ENCODE measurements at regions not wholly inside any gene's neighbourhood (a gene's known extent, or its start where the extent isn't known, plus 50 kb on each side); places are given as distances from the start of the nearest gene placed in this dataset.
"Not testable (repeated sequence)": the region's sequence is repeated elsewhere in the genome, so short reads cannot be mapped to it uniquely, and the experiment has no call there.

DNA sequence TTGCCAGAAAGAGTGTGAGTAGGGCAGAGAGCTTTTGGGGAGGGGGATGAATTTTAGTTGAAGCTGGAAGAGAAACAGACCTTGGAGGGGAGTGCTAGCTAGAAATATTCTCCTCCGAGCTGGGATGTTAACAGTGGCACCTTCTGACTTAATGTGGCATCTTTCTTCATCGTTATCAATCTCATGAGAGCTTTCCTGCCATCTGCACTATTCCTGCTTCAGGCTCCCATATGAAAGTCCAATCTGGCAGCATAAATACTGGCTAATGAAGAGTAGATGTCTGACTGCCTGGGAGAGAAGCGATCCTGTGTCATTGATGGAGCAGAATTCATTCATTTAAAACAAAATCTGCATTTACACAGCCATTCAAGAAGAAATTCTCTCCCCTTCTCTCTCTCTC lies 284.5 kb downstream of the TMEM38B start:
- no peak for DNase-seq

DNA sequence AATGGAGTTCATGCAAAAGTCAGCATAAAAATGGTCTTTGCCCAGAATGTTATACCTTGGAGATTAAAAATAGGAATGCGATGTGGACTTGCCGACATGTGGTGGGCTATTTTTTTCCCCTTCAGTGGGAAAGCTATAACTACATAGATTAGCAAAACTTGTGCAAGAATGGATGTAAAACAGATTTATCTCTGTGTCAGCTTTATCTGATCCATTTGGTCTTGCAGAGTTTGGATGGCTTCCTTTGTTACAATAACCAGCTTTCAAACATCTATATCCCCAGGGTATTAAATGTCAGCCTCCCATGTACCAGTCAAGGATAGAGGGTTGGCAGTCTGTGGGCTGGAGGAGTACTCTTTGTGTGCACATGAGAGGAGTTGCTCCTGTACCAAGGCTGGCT lies 284.9 kb downstream of the TMEM38B start:
- no peak for DNase-seq

DNA sequence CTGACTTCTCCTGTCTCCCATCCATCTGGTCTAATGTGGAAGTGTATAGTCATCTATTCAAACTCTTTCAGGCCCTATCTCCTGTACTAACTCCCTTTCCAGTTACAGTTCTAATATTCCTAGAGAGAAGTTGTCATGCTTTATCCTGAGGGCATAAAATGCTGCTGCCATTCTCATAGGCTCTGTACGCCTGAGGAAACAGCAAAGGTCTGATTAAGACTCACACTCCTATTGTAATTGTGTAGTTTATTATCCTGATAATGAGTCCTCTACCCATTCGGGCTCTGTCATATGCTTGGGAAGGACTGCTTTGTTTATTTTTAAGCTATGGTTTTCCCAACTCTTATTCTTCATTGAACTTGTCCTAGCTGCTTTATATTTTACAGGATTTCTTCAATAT lies 290.4 kb downstream of the TMEM38B start:
- DNase-seq: no peak

DNA sequence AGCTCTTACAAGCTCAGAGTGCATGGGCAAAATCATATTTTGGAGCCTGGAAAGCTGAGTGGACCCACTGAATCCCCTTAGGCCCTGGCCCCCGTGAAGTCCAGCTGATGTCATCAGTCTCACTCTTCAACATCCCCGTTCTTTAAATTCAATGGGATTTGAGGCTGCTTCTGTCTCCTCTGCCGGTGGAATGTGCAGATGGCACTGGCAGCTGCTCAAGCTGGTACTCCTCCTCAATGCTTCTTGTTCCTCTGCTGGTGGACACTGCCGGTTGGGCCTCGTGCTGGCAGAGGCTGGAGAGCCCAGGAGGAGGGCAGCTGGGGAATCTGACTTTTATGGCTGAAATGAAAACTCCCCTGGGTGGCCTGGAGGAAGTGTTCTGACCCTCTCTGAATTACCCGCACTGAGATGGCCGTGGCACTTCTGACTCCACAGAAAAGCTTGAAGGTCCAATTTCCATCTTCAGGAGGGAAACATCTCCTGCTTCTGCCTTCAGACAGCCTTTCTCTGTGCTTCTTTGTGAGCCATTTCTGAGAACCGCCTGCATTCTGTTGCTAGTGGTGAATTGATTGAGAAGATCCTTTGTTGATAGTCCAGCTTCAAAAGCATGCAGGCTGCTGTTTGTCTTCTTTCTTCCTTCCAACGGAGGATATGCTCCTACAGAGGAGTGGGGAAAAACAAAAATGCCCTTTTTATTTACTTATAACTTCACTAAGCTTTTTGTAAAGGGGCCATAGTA lies 298.9 kb downstream of the TMEM38B start:
- DNase-seq: no peak

DNA sequence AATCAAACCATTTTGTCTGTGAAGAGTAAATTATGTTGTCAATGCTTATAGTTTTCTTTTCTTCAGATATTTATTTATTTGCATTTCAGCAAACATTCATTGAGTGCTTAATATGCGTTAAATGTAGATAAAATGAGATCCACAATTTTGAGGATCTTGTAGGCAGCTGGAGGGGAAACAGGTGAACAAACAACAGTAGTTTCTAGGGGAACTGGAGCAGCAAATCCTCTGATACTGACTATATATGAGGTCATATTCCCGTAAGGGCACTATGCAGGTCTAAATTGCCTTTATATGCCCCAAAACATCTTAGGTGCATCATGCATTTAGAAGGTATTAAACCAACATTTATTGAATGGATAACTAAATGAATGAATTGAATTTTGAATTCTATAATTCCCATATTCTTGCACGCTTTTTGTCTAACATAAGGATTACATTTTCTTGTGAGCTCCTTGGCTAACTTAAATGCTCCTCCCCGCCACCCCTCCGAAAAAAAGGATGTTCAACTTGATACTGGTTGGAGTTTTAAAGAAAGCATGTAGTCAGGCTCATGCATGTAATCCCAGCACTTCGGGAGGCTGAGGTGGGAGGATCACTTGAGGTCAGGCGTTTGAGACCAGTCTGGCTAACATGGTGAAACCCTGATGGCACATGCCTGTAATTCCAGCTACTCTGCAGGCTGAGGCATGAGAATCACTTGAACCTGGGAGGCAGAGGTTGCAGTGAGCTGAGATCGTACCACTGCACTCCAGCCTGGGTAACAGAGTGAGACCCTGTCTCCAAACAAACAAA lies 299.8 kb downstream of the TMEM38B start:
- DNase-seq: no peak

DNA sequence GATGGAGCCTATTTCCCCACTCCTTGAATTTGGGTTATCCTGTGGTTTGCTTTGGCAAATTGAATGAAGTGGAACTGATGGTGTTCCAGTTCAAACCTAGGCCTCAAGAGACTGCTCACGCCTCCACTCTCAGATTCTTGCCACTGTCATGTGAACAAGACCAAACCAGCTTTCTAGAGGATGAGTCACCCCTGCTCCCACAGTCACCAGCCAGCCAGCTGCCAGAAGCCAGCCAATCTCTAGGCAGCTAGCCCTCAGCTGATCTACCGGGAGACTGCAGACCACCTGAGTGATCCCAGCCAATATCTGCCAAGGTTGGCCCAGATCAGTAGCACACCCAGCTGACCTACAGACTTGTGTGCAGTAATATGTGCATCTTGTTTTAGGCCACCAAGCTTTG lies 300.6 kb downstream of the TMEM38B start:
- no peak for DNase-seq

DNA sequence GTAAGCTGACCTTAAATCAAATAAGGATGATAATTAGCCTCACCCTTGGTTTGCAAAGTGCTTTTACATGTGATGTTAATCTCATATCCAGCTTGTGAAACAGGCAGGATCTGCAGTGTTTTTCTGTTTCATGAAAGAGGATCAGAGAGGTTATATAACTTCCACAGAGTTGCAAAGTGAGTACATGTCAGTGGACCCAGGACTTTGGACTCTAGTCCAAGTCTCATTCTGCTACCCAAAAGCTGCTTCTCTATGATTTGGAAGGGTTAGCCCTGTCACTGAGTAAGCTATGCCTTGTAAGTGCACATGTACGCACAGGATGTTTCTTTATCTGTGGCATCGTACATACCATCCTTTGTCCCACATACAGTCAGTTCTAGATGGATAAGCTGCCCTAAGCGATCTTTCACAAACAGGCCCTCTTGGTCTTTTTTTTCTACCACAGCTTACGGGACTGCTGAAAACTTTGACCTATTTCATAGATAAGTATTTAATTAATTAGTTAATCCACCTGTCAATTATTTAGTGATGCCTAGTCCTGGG lies 322.9 kb downstream of the TMEM38B start:
- DNase-seq: no peak

DNA sequence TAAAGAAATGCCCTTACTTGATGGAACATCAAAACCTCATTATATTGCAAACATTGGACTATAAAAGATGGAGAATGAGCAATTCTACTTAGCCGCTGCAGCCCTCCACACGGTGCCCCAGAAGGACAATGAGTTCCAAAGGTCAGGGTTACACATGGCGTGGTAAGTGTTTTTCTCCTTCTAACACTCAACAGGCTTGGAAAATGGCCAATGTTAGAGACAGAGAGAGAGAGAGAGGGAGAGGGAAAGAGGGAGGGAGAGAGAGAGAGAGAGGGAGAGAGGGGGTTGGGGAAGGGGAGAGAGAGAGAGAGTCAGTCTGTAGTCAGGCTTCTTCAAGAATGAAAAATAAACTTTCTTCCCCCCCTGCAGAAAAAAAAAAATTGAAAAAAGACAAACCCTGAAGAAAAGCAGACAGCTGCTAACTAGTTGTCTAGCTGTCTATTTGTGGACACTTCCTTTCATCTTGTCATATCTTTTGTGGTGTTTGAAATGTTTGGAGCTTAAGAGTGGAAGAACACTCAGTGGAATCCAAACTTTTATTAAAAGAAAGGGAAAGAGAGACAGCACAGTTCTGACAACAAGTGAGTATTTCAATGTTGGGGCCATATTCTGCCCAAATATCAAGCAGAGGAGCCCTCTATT lies 324.8 kb downstream of the TMEM38B start:
- DNase-seq: no peak

DNA sequence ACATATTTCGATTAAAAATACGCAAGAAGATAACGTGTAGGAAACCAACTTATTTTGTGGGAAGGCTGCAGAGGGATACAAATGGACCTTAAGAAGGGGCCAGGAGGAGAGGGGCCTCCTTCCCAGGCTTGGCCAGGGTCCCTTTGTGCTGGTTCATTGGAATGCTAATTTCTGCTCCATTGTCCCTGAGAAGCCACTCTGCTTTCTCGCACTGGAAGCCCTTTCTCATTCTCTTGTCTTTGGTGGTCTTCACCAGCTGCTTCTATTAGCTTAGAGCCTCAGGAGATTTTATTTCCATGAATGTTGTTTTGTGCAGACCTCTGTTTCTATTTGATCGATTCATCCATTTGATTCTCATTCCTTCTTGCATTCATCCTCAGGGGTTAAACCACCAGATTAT lies 325.4 kb downstream of the TMEM38B start:
- no peak for DNase-seq

DNA sequence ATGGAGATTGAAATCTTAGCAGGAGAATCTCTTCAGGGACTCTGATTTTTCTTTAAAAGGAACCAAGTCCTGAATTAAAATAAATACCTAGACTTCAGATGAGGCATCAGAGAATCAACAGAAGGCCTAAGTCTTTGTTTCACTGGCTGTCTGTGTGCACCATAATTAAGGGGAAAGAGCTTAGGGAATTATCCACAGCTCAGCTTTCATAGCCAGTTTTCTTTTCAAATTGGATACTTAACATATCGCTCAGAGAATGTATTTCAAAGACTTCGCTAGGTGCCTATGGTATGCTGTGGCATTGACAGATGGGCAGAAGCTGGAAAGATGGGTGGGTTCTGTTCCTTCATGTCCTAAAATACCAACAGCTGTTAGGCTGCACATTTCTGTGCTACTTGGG lies 325.8 kb downstream of the TMEM38B start:
- no peak for DNase-seq

DNA sequence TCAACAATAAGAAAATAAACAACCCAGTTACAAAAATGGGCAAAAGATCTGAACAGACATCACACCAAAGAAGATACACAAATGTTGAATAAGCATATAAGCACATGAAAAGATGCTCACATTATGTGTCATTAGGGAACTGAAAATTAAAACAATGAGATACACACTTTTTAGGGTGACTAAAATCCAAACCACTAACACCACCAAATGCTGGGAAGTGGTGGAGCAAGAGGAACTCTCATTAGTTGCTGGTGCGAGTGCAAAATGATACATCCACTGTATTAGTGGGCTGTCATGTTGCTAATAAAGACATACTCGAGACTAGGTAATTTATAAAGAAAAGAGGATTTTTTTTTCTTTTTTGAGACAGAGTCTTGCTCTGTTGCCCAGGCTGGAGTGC lies 329.1 kb downstream of the TMEM38B start:
- DNase-seq: no peak

DNA sequence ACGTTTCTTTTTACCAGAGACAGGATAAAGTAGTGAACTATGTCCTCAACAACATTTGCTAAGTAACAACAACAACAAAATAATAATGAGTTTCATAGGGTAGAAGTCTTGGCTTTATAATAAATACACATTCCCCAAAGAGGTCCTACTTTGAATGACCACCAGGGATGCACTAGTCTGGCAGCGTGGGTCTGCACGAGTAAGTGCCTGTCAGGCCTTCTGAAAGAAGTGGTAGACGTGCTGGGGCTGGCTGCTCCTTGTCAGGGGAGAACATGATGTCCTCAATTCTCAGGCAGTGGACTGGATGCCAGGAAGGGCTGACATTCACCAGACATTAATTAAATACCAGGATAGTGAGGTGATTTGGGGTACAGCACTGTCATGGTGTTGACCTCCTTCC lies 331.1 kb downstream of the TMEM38B start:
- DNase-seq: no peak

DNA sequence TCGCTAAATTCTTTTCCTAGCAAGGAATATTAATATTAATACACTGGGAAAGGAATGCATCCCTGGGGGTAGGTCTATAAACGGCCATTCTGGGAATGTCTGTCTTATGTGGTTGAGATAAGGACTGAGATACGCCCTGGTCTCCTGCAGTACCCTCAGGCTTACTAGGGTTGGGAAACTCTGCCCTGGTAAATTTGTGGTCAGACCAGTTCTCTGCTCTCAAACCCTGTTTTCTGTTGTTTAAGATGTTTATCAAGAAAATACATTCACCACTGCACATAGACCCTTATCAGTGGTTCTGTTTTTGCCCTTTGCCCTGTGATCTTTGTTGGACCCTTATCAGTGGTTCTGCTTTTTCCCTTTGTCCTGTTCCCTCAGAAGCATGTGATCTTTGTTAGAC lies 335.8 kb downstream of the TMEM38B start:
- not testable (repeated sequence) for DNase-seq

DNA sequence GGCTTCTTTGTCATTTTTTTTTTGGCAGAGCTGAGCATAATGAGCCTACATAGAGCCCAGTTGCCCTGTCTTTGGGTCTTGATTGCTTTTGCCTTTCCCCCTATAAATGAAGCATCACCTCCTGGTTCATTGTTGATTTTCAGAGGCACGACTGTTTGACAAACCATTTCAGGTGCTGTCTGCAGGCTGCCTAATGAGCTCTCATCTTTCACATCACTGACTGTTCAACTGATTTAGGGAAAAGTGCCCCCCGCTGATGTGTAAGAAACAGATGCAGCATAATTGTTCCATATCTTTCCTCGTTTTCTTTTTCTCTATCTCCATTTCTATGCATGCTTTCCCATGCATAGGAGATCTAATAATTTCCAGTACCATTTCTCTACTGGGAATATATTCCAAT lies 338.6 kb downstream of the TMEM38B start:
- no peak for DNase-seq

DNA sequence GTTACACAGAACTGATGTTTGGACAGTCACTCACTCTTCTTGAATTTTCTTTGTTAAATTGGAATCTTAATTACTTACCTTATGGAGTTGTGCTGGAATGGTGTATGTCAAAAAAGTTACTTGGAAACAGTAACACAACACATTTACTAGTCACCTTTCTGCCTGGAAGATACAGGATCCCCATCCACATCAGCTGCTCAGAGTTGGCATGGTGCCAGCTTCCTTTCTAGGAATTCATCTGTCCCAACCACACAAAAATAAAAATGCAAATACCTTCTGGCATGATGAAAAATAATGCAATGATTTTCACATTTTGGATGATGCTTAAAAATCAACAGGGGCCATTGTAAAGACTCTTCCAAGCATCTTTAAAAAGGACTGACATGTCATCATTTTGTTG lies 341.5 kb downstream of the TMEM38B start:
- no peak for DNase-seq

DNA sequence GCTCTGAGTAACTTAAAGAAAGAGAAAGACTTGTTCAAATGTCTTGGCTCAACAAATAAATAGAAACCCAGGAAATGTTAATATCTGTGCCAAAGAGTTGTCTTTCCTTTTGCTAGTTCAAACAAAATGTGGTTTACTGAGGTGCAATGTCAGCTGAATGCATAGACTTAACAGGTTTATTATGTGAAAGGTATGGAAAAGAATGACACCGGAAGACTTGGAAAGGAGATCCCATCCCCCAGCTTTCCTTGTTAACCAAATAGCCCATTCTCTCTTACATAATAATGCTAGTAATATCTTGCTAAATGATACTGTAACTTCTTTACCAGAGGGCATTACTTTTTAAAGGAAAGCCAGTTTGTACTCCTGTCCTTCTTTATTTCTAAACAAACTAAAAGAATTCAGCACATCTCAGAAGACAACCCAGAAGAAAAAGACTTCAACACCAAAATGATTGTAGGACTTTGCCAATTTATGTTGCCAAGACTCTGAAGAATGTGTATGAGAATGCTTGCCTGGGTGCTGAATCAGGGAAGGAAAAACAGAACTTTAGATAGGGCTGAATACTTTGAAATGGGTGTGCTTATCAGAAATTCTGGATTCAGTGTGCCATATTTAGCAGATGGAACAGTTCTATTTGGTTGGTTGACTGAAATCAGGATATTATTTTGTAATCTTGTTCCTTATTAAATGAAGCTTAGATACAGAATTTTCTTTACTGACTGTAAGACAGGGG lies 344.1 kb downstream of the TMEM38B start:
- DNase-seq: no peak

DNA sequence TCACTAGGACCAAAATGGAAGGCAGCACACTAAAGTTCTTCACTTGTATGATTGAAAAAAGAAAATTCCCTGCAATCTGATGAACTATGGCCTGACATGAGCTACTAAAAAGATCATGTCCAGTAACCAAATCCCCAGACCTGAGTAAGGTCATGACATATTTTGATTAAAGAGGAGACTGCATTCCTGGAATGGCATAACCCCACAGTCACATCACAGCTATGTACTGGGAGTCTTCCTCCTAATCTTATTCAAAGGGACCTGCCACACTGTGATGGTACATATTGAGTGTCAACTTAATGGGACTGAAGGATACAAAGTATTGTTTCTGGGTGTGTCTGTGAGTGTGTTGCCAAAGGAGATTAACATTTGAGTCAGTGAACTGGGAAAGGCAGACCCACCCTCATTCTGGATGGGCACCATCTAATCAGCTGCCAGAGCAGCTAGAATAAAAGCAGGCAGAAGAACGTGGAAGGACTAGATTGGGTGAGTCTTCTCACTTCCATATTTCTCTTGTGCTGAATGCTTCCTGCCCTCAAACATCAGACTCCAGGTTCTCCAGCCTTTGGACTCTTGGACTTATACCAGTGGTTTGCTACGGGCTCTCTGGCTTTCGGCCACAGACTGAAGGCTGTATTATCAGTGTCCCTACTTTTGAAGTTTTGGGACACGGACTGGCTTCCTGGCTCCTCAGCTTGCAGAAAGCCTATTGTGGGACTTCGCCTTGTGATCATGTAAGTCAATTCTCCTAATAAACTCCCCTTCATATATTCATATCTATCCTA lies 345.0 kb downstream of the TMEM38B start:
- no peak for DNase-seq

DNA sequence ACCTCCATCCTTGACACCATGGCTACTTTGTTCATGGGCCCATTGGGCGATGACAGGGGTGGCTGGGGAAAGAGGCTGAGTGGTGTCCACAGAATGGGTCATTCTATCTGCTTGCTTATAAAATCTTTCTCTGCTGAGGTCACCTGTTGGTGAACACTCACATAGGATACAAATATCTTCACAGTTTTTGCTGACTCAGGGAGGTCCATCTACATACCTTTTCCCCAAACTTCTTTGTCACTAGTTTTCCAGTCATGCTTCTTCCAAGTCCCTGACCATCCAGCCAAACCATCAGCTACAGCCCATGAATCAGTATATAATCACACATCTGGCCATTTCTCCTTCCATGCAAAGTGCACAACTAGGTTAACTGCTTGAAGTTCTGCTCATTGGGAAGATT lies 347.6 kb downstream of the TMEM38B start:
- not testable (repeated sequence) for DNase-seq

DNA sequence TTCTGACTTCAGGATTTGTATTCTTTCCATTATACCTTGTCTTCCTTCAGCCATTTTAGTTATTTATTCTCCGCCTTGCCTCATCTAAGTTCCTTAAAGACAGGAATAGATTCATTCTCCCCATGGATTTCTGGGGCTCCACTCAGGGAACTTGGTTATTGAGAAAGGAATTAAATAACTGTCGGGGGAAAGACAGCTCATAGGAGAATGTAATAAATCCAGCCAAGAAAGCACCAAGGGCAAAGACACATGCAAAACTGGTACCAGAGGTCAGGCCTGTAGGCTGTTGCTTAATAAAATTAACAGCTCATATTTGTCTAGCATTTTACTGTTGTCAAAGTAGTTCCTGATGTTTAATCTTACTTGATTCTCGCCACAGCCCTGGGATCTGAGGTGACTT lies 357.2 kb downstream of the TMEM38B start:
- DNase-seq: no peak

DNA sequence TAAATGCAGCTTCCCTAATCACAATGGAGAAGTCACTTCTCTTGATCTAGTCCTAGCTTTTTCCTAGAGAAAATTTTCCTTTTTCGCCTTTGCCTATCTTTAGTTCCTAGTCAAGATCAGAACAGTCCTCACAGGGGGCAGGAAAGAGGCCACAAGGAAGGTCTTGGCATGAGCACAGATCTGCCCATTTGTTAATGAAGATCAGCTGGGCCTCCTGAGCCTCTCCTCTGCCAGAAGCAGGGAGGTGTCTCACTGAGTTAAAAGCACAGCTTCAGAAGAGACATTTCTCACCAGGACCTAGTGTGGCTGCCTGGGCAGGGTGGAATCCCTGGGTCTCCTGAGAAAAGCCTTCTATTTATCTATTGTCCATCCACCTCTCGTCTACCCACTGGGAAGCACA lies 357.8 kb downstream of the TMEM38B start:
- DNase-seq: no peak

DNA sequence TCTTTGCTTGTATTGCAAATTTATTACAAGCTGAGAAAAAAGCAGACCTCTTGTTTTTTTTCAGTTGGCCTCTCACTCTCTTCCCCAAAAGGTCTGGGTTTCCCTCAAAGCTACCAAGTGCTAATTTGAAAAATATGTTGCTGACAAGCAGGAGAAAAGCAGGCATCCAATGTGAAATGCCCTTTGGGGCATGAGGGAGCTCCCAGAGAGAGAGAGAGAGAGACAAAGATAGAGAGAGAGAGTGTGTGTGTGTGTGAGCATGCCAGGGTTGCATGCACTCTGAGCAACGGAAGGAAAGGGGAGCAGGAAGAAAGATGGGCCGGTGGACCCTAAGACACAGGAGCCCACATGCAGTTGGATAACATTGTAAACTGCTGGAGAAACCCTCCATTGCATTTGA lies 358.4 kb downstream of the TMEM38B start:
- DNase-seq: no peak

DNA sequence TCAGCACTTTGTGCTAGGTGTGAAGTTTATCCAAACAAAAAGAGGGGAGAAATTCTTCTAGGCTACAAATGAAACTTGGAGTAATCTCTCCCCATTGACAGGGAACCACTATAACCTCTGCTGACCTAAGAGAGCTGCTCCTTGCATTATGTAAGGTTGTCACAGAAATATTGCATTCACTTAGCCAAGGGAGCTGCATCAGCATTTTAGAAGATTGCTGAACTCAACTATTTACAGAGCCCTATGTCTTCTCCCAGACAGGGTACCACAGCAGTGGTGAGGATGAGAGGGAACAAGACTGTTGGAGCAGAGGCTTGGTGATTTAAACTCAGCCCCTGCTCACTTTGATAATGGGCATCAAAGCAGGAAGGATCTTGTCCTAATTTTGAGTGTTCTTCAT lies 362.0 kb downstream of the TMEM38B start:
- no peak for DNase-seq

Data from activated naive CD4-positive, alpha-beta T cell treated with Interleukin-2 at 50 U/mL for 16 hours (primary cell).